NCI-H1417 (cell line): ENCODE measurements at regions not wholly inside any gene's neighbourhood (a gene's known extent, or its start where the extent isn't known, plus 50 kb on each side); places are given as distances from the start of the nearest gene placed in this dataset.
"Not testable (repeated sequence)": the region's sequence is repeated elsewhere in the genome, so short reads cannot be mapped to it uniquely, and the experiment has no call there.

Experiments used
- DNase-seq, 3 experiments: peaks; one replicate each; lab custom pipeline; 2025; lab: John Stamatoyannopoulos, UW

GRCh38 chr10:46749003-46749402 is 162.2 kb upstream of the PTPN20 start:
- not testable (repeated sequence) for DNase-seq

DNA sequence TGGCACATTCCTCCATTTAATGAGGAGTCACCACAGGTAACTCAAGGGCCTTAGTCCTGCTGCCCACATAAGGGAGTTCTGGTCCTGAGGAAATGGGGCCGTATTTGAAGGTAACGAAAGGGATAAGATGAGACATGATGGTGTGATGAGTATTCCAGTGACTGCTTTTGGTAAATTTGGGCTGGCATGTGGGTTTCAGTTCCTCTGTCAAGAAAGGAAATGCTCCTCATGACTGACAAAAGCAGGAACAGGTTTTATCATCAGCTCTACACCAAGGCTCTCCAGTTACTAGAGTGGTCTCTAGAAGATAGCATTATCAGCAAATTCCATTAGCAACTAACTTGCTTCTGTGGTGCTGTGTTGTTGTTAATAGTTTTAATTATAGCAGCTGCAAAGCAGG is 161.8 kb upstream of the PTPN20 start:
- not testable (repeated sequence) for DNase-seq

- DNase-seq, result not testable (repeated sequence)
These were observed 157.5 kb upstream of the PTPN20 start for GRCh38 chr10:46753763-46754162.

DNA sequence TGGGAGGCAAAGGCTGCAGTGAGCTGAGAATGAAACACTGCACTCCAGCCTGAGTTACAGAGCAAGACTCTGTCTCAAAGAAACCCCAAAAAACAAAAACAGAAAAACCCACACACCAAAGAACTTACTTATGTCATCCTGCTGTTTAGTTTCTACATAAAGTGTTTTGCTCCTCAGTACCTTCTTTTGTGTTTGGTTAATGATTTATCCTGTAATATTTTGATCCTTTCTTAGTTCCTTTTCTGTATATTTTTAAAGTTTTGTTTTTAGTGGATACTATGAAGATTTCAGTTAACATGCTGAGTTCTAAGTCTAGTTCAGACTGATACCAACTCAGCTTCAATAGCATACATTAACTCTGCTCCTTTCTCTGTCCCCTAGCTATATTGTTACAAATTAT is 149.8 kb upstream of the PTPN20 start:
- DNase-seq, result not testable (repeated sequence)

- not testable (repeated sequence) for DNase-seq
These were observed 142.5 kb upstream of the PTPN20 start for GRCh38 chr10:46768515-46769291.

GRCh38 chr10:46773178-46773896 is 137.9 kb upstream of the PTPN20 start:
- DNase-seq, result not testable (repeated sequence)

DNA sequence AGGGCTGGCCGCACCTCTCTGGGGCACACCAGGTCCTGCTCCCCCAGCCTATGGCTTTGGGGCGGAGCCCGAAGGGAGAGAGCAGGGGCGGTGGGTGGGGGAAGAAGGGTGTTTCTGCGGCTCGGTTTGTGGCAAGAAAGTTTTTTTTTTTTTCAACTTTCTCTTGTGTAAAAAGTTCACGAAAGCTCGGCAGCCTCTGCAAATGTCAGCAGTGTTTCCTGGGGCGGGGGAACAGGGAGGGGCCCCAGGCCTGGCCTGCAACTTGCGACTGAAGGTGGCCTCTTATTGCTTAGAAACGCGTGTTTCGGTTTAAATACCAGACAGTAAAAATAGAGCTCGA is 137.4 kb upstream of the PTPN20 start:
- DNase-seq, result not testable (repeated sequence)

- DNase-seq, result not testable (repeated sequence)
These were observed 136.9 kb upstream of the PTPN20 start for GRCh38 chr10:46774366-46774765.

GRCh38 chr10:46774945-46775667 is 136.1 kb upstream of the PTPN20 start:
- not testable (repeated sequence) for DNase-seq

DNA sequence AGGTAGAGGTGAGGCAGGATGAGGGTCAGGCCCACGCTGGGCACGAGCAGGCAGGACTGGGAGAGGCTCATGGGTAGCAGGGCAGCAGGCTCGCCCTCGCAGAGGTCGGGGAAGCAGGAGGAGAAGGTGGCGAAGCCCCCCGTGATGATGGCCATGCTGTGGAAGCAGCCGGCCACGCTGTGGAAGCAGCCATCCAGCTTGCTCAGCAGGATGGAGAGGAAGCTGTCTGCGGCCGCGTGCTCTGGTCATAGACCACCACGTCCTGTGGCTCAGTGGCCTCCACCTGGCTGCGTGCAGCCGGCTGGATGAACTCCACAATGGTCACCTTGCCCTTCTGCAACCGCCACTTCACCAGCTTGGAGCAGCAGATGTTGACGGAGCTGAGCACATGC is 135.6 kb upstream of the PTPN20 start:
- DNase-seq, result not testable (repeated sequence)

- DNase-seq, result not testable (repeated sequence)
These were observed 131.7 kb upstream of the PTPN20 start for GRCh38 chr10:46779571-46779970.

DNA sequence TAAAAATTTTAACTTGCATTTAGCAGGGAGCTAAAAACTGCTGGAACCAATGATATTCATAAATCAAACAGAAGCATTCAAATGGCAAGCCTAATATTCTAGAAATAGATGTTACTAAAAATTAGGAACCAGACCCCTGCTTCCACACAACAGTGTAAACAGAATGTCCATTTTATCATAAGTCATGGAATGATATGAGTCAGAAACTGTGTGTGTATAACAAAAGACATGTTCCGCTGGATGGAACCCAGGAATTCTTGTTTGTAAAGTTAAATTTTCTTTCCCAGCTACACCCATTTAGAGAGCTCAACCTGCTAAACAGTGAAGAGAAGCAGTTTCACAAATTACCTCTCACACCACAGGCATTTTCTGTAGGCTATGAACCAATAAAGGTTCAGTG is 131.1 kb upstream of the PTPN20 start:
- DNase-seq, result not testable (repeated sequence)

DNA sequence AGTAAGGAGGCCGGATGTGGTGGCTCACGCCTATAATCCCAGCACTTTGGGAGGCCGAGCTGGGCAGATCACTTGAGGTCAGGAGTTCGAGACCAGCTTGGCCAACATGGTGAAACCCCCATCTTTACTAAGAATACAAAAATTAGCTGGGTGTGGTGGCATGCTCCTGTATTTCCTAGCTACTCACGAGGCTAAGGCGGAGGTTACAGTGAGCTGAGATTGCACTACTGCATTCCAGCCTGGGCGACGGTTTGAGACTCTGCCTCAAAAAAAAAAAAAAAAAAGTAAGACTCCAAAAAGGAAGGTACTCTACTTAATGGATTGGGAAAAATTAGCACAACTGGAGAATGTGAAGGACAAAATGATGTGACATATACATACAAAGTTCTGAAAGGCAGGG is 130.2 kb upstream of the PTPN20 start:
- DNase-seq, result not testable (repeated sequence)

GRCh38 chr10:46782001-46782874 is 129.0 kb upstream of the PTPN20 start:
- not testable (repeated sequence) for DNase-seq

GRCh38 chr10:46784665-46785064 is 126.6 kb upstream of the PTPN20 start:
- not testable (repeated sequence) for DNase-seq

DNA sequence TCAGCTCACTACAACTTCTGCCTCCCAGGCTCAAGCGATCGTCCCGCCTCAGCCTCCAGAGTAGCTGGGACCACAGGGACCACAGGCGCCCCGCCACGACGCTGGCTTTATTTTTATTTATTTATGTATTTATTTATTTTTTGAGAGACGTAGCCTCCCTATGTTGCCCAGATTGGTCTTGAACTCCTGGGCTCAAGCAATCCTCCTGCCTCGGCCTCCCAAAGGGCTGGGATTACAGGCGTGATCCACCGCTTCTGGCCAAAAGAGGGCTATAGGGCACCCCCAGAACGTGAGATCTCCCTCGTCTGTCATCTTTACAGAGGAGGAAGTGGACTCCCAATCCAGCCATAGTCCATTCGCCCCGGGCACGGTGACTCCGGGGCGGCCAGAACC is 125.1 kb upstream of the PTPN20 start:
- DNase-seq, result peak in 2 of 3 experiments; percentile 10 to 15

DNA sequence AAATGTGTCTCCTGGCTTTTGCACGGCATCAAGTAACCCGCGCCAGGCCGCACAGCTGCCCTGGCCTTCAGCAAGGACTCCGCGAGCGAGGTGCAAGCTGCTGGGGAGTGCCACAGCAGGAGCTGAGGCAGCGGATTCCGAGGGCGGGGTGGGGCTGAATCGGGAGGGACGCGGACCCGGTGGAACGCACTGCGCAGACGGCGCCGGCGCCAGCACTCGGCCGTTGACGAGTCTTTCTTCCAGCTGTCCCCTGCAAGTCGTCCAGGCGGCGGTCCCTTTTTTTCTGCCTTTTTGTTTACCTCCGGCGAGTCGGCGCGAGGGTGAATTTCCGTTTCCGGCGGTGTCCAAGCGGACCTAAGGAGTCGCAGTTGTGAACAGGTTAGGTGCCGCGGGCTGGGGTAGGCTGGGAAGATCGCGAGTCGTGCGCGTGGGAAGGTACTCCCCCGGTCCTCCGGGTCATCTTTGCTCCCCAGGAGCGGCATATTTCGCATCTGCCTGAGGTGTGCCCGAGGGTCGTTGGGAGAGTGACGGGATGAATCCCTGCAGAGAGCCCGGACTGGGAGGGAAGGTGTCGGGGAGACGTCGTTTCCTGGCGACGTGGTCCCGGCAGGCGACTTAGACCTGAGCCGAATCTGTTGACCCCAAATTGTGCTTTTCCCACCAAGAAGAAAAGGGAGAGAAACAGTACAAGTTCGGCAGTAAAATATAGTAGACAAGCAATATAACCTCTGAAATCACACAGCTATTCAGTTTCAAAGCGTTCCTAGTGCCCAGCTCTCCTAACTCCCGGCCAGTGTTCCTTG is 124.5 kb upstream of the PTPN20 start:
- DNase-seq, result peak; percentile 48 to 84 (median 74)

GRCh38 chr10:46787321-46787615 is 124.0 kb upstream of the PTPN20 start:
- peak in 2 of 3 experiments; percentile 27 to 44 for DNase-seq

DNA sequence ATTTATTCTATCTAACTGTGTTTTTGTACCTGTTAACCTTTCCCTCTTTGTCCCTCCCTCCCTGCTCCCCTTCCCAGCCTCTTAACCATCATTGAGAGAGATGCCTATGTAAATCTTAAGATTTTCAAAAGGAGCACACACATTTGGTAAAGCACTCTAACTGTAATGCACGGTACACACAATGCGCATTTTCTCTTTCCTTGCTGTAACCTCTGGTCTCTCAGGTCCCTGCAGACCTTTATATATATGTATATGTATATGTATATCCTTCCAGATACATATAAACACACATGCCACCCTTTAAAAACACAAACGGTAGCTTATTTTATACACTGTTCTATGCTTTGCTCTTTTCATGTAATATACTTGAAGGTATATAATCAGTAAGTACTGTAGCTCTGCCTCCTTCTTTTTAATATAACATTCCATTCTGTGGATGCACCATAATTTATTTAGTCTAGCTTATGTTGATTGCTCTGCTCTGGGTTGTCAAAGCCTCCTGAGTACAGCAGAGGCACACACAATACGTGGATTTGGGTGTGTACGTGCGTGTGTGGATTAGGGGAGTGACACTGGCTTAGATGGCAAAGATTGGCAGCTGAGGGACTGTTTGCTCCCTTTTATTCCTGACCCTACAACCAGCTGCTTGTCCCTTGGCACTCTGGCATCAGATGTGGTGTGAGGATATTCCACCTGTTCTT is 118.4 kb upstream of the PTPN20 start:
- not testable (repeated sequence) for DNase-seq

GRCh38 chr10:46796351-46796750 is 114.9 kb upstream of the PTPN20 start:
- not testable (repeated sequence) for DNase-seq
